H1 (cell line): ENCODE measurements at regions not wholly inside any gene's neighbourhood (a gene's known extent, or its start where the extent isn't known, plus 50 kb on each side); places are given as distances from the start of the nearest gene placed in this dataset.

Experiments
- CTCF ChIA-PET: fragments of 300-600 bp; sonication (Branson Sonifier 250); formaldehyde crosslinking; loops from one replicate; lab custom pipeline; 2021; ENCODE audit not compliant: partially characterized antibody; lab: Charles Lee
- POLR2A ChIA-PET: fragments of 300-600 bp; sonication (Branson Sonifier 250); formaldehyde crosslinking; loops from one replicate; lab custom pipeline; 2021; ENCODE audit warnings: inconsistent platforms; ENCODE audit not compliant: partially characterized antibody; lab: Charles Lee
- DNase-seq, 2 experiments: peaks; one replicate each; pipeline versions ENCODE4 v3.0.0 to v3.0.0-alpha.2; 2010 to 2022; ENCODE audit warnings: low spot score in 2 of 2, low read depth in 1 of 2, mixed read lengths in 1 of 2
- FAIRE-seq: peaks from 2 replicates; lab custom pipeline; 2011; peaks lifted over from hg19 to GRCh38; lab: Jason Lieb, UNC
- H2AFZ ChIP-seq: 2 replicates; pipeline ENCODE4 v1.8.1; 2012; ENCODE audit warnings: low read length, inconsistent platforms
- H2AK5ac ChIP-seq: 2 replicates; pipeline ENCODE4 v1.6.1; 2013; ENCODE audit warnings: low read depth, low read length
- H2BK120ac ChIP-seq: replicated peaks from 2 replicates; pipeline ENCODE3; 2013; ENCODE audit warnings: low read depth, low read length, inconsistent platforms
- H2BK12ac ChIP-seq: 2 replicates; pipeline ENCODE4 v1.6.1; 2013; ENCODE audit warnings: low read depth, low read length
- H2BK15ac ChIP-seq: 2 replicates; pipeline ENCODE4 v1.6.1; 2013; ENCODE audit warnings: low read length
- H2BK20ac ChIP-seq: 2 replicates; pipeline ENCODE4 v1.6.1; 2013; ENCODE audit warnings: low read length
- H2BK5ac ChIP-seq: 2 replicates; pipeline ENCODE4 v1.6.1; 2013; ENCODE audit warnings: low read depth, low read length
- H3K14ac ChIP-seq: 2 replicates; pipeline ENCODE4 v1.6.1; 2013; ENCODE audit warnings: inconsistent platforms; ENCODE audit not compliant: insufficient read length
- H3K18ac ChIP-seq: 2 replicates; pipeline ENCODE4 v1.6.1; 2013; ENCODE audit warnings: low read length; ENCODE audit errors: extremely low read depth
- H3K23ac ChIP-seq: 2 replicates; pipeline ENCODE4 v1.6.1; 2013; ENCODE audit warnings: inconsistent platforms; ENCODE audit not compliant: insufficient read length
- H3K23me2 ChIP-seq: 2 replicates; pipeline ENCODE4 v1.6.1; 2013; ENCODE audit warnings: low read depth, low read length
- H3K27ac ChIP-seq: 2 replicates; pipeline ENCODE4 v1.6.1; 2011; ENCODE audit warnings: low read depth, low read length, inconsistent platforms
- H3K27me3 ChIP-seq, 4 experiments: replicated peaks in 1 of 4; 1 replicate in 1 of 4; 2 replicates in 3 of 4; pipeline versions ENCODE4 v1.6.1 to v1.8.1; 2011 to 2013; ENCODE audit warnings: low read length in 3 of 4, mild to moderate bottlenecking in 3 of 4, inconsistent platforms in 2 of 4, mixed read lengths in 2 of 4, moderate library complexity in 1 of 4; ENCODE audit not compliant: control insufficient read depth in 3 of 4, insufficient read depth in 3 of 4; ENCODE audit errors: extremely low read depth in 1 of 4
- H3K36me3 ChIP-seq, 4 experiments: 2 replicates each; pipeline versions ENCODE4 v1.6.1 to v1.8.1; 2011 to 2013; ENCODE audit warnings: mild to moderate bottlenecking in 4 of 4, low read length in 3 of 4, moderate library complexity in 2 of 4, control low read depth in 1 of 4, inconsistent platforms in 1 of 4; ENCODE audit not compliant: insufficient read depth in 4 of 4, control insufficient read depth in 2 of 4
- H3K4ac ChIP-seq: replicated peaks from 2 replicates; pipeline ENCODE3; 2013; ENCODE audit warnings: low read length, low read depth, mixed read lengths, inconsistent platforms; ENCODE audit not compliant: insufficient read length
- H3K4me1 ChIP-seq, 4 experiments: replicated peaks in 1 of 4; 1 replicate in 1 of 4; 2 replicates in 3 of 4; pipeline versions ENCODE4 v1.6.1 to v1.8.1; 2011 to 2013; ENCODE audit warnings: low read length in 3 of 4, inconsistent platforms in 2 of 4, mixed read lengths in 1 of 4; ENCODE audit not compliant: insufficient read depth in 4 of 4, control insufficient read depth in 3 of 4
- H3K4me2 ChIP-seq, 2 experiments: 2 replicates each; pipeline versions ENCODE4 v1.6.1 to v1.8.1; 2011 to 2013; ENCODE audit warnings: low read depth in 2 of 2, low read length in 2 of 2, control low read depth in 1 of 2, inconsistent platforms in 1 of 2, mild to moderate bottlenecking in 1 of 2; ENCODE audit not compliant: insufficient read depth in 1 of 2
- H3K4me3 ChIP-seq, 4 experiments: fragments of 200-600, 300-600 bp in 1 of 4; sonication (generic), shearing (Covaris generic), sonication (Bioruptor Twin) in 1 of 4; 2 replicates each; pipeline versions ENCODE4 v1.5.1 to v1.8.1; 2011 to 2016; ENCODE audit warnings: low read length in 4 of 4, low read depth in 3 of 4, control low read depth in 2 of 4, inconsistent platforms in 2 of 4, mild to moderate bottlenecking in 2 of 4, mixed read lengths in 1 of 4, moderate library complexity in 1 of 4; ENCODE audit not compliant: insufficient read depth in 2 of 4; ENCODE audit errors: extremely low read depth in 1 of 4
- H3K56ac ChIP-seq: replicated peaks from 2 replicates; pipeline ENCODE3; 2013; ENCODE audit warnings: low read depth, mild to moderate bottlenecking, mixed read lengths, low read length, inconsistent platforms; ENCODE audit not compliant: insufficient read length
- H3K79me1 ChIP-seq: 2 replicates; pipeline ENCODE4 v1.6.1; 2013; ENCODE audit warnings: low read depth, low read length, control low read depth
- H3K79me2 ChIP-seq, 2 experiments: 2 replicates each; pipeline versions ENCODE4 v1.6.1 to v1.8.1; 2012 to 2013; ENCODE audit warnings: low read length in 2 of 2, mild to moderate bottlenecking in 2 of 2, inconsistent platforms in 1 of 2; ENCODE audit not compliant: insufficient read depth in 2 of 2, control insufficient read depth in 1 of 2
- H3K9ac ChIP-seq, 4 experiments: replicated peaks in 1 of 4; 1 replicate in 1 of 4; 2 replicates in 3 of 4; pipeline versions ENCODE4 v1.6.1 to v1.8.1; 2011 to 2013; ENCODE audit warnings: low read depth in 3 of 4, low read length in 3 of 4, control low read depth in 2 of 4, mild to moderate bottlenecking in 2 of 4, moderate library complexity in 2 of 4, inconsistent platforms in 1 of 4; ENCODE audit errors: extremely low read depth in 1 of 4
- H3K9me3 ChIP-seq, 2 experiments: 2 replicates each; pipeline versions ENCODE4 v1.6.1 to v1.8.1; 2012 to 2013; ENCODE audit warnings: mild to moderate bottlenecking in 2 of 2, moderate library complexity in 2 of 2, control low read depth in 1 of 2, inconsistent platforms in 1 of 2, low read depth in 1 of 2, low read length in 1 of 2, mixed read lengths in 1 of 2; ENCODE audit not compliant: insufficient read depth in 2 of 2
- H4K20me1 ChIP-seq, 2 experiments: replicated peaks in 1 of 2; 2 replicates each; pipeline versions ENCODE3 to v1.8.1; 2011 to 2013; ENCODE audit warnings: inconsistent platforms in 2 of 2, low read length in 2 of 2, mild to moderate bottlenecking in 1 of 2; ENCODE audit not compliant: insufficient read depth in 2 of 2, control insufficient read depth in 1 of 2
- H4K5ac ChIP-seq: 2 replicates; pipeline ENCODE4 v1.6.1; 2013; ENCODE audit warnings: low read length, low read depth, mixed read lengths, inconsistent platforms; ENCODE audit not compliant: insufficient read length
- H4K8ac ChIP-seq: 2 replicates; pipeline ENCODE4 v1.8.0; 2013; ENCODE audit warnings: mild to moderate bottlenecking, moderate library complexity, low read length, inconsistent platforms; ENCODE audit not compliant: insufficient read depth; ENCODE audit errors: extremely low read depth
- H4K91ac ChIP-seq: replicated peaks from 2 replicates; pipeline ENCODE3; 2013; ENCODE audit warnings: low read length, mixed read lengths, inconsistent platforms; ENCODE audit not compliant: insufficient read length
- ATF2 ChIP-seq: IDR thresholded peaks from 2 replicates; pipeline ENCODE4 v1.6.1; 2012; ENCODE audit warnings: low read length, inconsistent platforms
- BCL11A ChIP-seq, 2 experiments: IDR thresholded peaks; one replicate each; pipeline ENCODE4 v1.6.1; 2011; ENCODE audit warnings: low read depth in 2 of 2, low read length in 2 of 2, mild to moderate bottlenecking in 2 of 2
- BRCA1 ChIP-seq: IDR thresholded peaks from 2 replicates; pipeline ENCODE4 v1.6.1; 2012; ENCODE audit warnings: low read depth, low read length, improper control_type of control experiment
- CTCF ChIP-seq, 3 experiments: IDR thresholded peaks; 1 replicate in 2 of 3; 2 replicates in 1 of 3; pipeline versions ENCODE4 v1.5.1 to v1.6.1; 2011; ENCODE audit warnings: low read length in 3 of 3, mild to moderate bottlenecking in 3 of 3, inconsistent platforms in 2 of 3, low read depth in 1 of 3, moderate library complexity in 1 of 3; ENCODE audit not compliant: insufficient read depth in 1 of 3; ENCODE audit errors: control extremely low read depth in 1 of 3
- FOSL1 ChIP-seq: IDR thresholded peaks from 2 replicates; pipeline ENCODE4 v1.6.1; 2011; ENCODE audit warnings: mild to moderate bottlenecking, low read depth, low read length, moderate library complexity; ENCODE audit not compliant: insufficient read depth
- RAD21 ChIP-seq, 2 experiments: IDR thresholded peaks in 1 of 2; conservative IDR thresholded peaks in 1 of 2; 2 replicates each; pipeline ENCODE4 v1.6.1; 2011; ENCODE audit warnings: low read depth in 2 of 2, low read length in 2 of 2, improper control_type of control experiment in 1 of 2, inconsistent platforms in 1 of 2, mild to moderate bottlenecking in 1 of 2, moderate library complexity in 1 of 2
- WGBS, 2 experiments: shearing (Covaris generic) in 1 of 2; methylation state at CpG; one replicate each; pipeline versions ENCODE4 v1.1.6 to v1.1.7; 2013 to 2015; ENCODE audit warnings: low lambda C conversion rate in 2 of 2, mixed read lengths in 2 of 2, inconsistent platforms in 1 of 2, low coverage in 1 of 2, missing lambda C conversion rate in 1 of 2; ENCODE audit not compliant: insufficient replicate concordance in 2 of 2, insufficient coverage in 1 of 2, insufficient read length in 1 of 2; ENCODE audit errors: extremely low coverage in 1 of 2, missing lambda C conversion rate in 1 of 2; 5-methylcytosine and 5-hydroxymethylcytosine counted together

GRCh38 chr6:128725271-128726233, 157.4 kb upstream of the LAMA2 start:
- Histone ChIP-seq H3K4me1 (peaks cover 0 to 8% (median 4%) of the 10 kb centered on the region in 4 experiments; a peak in 4 of 7 replicates), H2AK5ac (no peak overlapping the region), H4K91ac (peak overlapping the region; percentile 72), H3K9ac (no peak overlapping the region), H3K79me2 (no peaks in the 10 kb centered on the region), H4K5ac (no peak overlapping the region), H3K36me3 (no peaks in the 10 kb centered on the region), H3K23ac (no peak overlapping the region), H4K20me1 (no peaks in the 10 kb centered on the region), H3K4me2 (no peak overlapping the region), H2BK12ac (peak overlapping the region; percentile 86), H3K18ac (no peak overlapping the region), H3K79me1 (no peaks in the 10 kb centered on the region), H3K4me3 (no peak overlapping the region), H3K27ac (no peak overlapping the region), H2BK20ac (peak overlapping the region; percentile 56; the same call in 1 of the 2 replicates), H2BK15ac (no peak overlapping the region), H2BK5ac (no peak overlapping the region; the same call in 1 of the 2 replicates), H3K56ac (no peak overlapping the region), H3K23me2 (no peaks in the 10 kb centered on the region; the same call in 1 of the 2 replicates), H3K4ac (no peak overlapping the region), H3K14ac (no peak overlapping the region), H4K8ac (no peak overlapping the region), H3K9me3 (no peaks in the 10 kb centered on the region), H2AFZ (no peak overlapping the region), H3K27me3 (no peaks in the 10 kb centered on the region), H2BK120ac (no peak overlapping the region)
- no peak for DNase-seq
- ChIA-PET POLR2A (no interaction called here), CTCF (interaction anchor here (0.7 to 1.5 kb wide), 24 partner anchors 9 to 870 kb away, joined by 3 to 5 read pairs (median 3); no protein-coding TSS in a partner anchor)
- peak; percentile 79 for FAIRE-seq
- 34% methylated on average over 3 of the region's 3 CpGs; no CpG with 5 or more reads in 1 of the 2 experiments for WGBS, 2 experiments
- TF ChIP-seq RAD21 (IDR thresholded peaks at IDR 0.05 in 1 of 2, conservative IDR thresholded peaks at IDR 0.05 in 1 of 2; ENCODE audit: low read depth in 2 of 2, low read length in 2 of 2) (peak; percentile 49 to 61), FOSL1 (no peak), ATF2 (no peak), CTCF (IDR thresholded peaks at IDR 0.05; ENCODE audit: control extremely low read depth in 1 of 3, insufficient read depth in 1 of 3, low read depth in 1 of 3, low read length in 3 of 3) (peak in 2 of 3 experiments; percentile 11 to 52; a peak in 2 of 4 replicates), BRCA1 (no peak), BCL11A (IDR thresholded peaks at IDR 0.05; ENCODE audit: low read depth in 2 of 2, low read length in 2 of 2) (no peak)
